ENCODE measurements at regions not wholly inside any gene's neighbourhood (a gene's known extent, or its start where the extent isn't known, plus 50 kb on each side); places are given as distances from the start of the nearest gene placed in this dataset.

GRCh38 chr18:32870611-32871010 lies 97.8 kb upstream of the KLHL14 start:
- TF ChIP-seq CTCF (IDR thresholded peaks at IDR 0.05) (no peak), EZH2 (IDR thresholded peaks at IDR 0.05; ENCODE audit: borderline replicate concordance, insufficient read depth, low read depth, low read length, poor library complexity, severe bottlenecking) (no peak)

Data from B cell (primary cell).